Nephron progenitor cell (in vitro differentiated cells): ENCODE measurements at regions not wholly inside any gene's neighbourhood (a gene's known extent, or its start where the extent isn't known, plus 50 kb on each side); places are given as distances from the start of the nearest gene placed in this dataset.

ENCODE experiments used
- DNase-seq: peaks from one replicate; pipeline ENCODE4 v3.0.0; 2021
- H3K27ac Mint-ChIP-seq: 2 replicates; pipeline ENCODE4 v1.8.0; 2021; ENCODE audit warnings: mild to moderate bottlenecking, moderate library complexity, mixed read lengths
- H3K27me3 Mint-ChIP-seq: 2 replicates; pipeline ENCODE4 v1.8.0; 2021; ENCODE audit warnings: mild to moderate bottlenecking, low read depth, mixed read lengths; ENCODE audit not compliant: poor library complexity
- H3K36me3 Mint-ChIP-seq: 2 replicates; pipeline ENCODE4 v1.8.0; 2021; ENCODE audit warnings: low read depth, mixed read lengths
- H3K4me1 Mint-ChIP-seq: 2 replicates; pipeline ENCODE4 v1.8.0; 2021; ENCODE audit warnings: mixed read lengths
- H3K4me3 Mint-ChIP-seq: 2 replicates; pipeline ENCODE4 v1.8.0; 2021; ENCODE audit warnings: mild to moderate bottlenecking, moderate library complexity, mixed read lengths
- H3K9me3 Mint-ChIP-seq: 2 replicates; pipeline ENCODE4 v1.8.0; 2021; ENCODE audit warnings: mild to moderate bottlenecking, moderate library complexity, mixed read lengths
- CTCF ChIP-seq: fragments of 200-600 bp; sonication (generic); IDR thresholded peaks from 2 replicates; pipeline ENCODE4 v1.5.0; 2021; ENCODE audit warnings: antibody characterized with exemption

DNA sequence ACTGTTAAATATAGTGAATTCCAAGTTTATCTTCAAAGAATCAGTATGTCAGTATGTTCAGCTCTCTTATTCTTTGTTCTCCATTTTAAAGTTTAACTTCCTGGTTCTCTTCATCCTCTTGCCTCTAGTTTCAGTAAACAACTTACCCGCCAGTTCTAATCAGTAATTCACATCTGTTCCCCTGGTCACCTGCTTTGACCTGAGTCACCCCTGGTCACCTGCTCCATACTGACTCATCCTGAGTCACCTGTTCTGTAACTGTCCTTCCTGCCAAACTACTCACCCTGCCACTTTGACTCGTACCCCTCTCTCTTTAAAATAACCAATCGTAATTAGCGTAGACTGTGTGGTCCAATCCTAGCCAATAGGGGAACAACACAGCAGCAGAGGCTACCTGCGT lies 992.7 kb upstream of the HS3ST1 start:
- H3K4me3 Mint-ChIP-seq, result no peak overlapping the region
- H3K36me3 Mint-ChIP-seq, result no peaks in the 10 kb centered on the region
- TF ChIP-seq CTCF, result no peak
- H3K27me3 Mint-ChIP-seq, result peaks cover 6% of the 10 kb centered on the region
- H3K4me1 Mint-ChIP-seq, result no peaks in the 10 kb centered on the region
- no peak overlapping the region for H3K27ac Mint-ChIP-seq
- no peak for DNase-seq
- no peaks in the 10 kb centered on the region for H3K9me3 Mint-ChIP-seq

DNA sequence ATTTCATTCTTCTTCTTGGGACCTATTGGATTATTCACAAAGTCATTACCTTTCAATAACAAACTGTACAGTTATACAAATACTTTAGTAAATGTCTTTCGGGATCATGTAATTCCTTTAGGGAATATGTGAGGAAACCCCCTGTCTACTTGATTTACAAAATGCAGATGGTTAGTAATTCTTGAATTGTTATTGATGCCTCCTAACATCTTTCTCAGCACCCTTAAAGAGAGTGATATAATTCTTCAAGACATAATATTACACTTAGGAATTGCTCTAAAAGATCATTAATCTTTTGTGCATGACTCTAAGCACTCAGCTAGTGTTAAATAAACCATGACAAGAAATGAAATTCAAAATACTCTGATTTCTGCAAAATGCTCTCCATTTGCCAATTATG lies 988.1 kb upstream of the HS3ST1 start:
- H3K27ac Mint-ChIP-seq, result no peak overlapping the region
- no peak for TF ChIP-seq CTCF
- H3K36me3 Mint-ChIP-seq, result no peaks in the 10 kb centered on the region
- peaks cover 8% of the 10 kb centered on the region for H3K27me3 Mint-ChIP-seq
- no peak overlapping the region for H3K4me3 Mint-ChIP-seq
- H3K9me3 Mint-ChIP-seq, result no peaks in the 10 kb centered on the region
- no peak for DNase-seq
- no peaks in the 10 kb centered on the region for H3K4me1 Mint-ChIP-seq

DNA sequence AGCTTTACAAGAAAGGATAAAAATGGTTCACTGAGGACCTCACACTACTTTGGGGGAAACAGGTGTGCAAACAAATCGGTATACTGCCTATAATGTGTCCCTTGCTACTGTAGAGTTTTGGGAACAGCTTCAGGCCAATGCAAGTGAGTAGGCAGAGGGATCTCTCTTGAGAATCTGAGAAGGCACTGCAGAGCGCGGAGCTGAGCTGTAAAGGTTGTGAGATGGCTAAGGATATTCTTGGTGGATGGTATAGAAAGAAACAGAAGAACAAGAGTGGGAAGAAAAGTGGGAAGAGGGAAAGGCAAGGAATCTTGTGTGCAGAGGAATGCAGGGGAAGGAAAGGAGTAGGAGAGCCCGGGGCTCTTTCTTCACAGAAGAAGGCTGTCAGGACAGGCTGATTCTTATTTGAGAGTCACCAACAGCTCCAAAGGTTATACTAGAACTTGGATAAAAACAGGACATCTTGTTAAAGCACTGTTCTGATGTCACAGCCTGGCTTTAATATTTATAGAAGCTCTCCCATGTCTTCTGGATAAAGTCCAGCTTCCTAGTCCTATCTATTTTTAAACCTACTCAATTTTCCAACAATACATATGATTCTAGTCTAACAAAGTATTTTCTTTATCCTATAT lies 985.6 kb upstream of the HS3ST1 start:
- H3K27ac Mint-ChIP-seq, result no peak overlapping the region
- no peaks in the 10 kb centered on the region for H3K4me1 Mint-ChIP-seq
- no peak for DNase-seq
- H3K9me3 Mint-ChIP-seq, result no peaks in the 10 kb centered on the region
- H3K36me3 Mint-ChIP-seq, result no peaks in the 10 kb centered on the region
- no peak overlapping the region for H3K4me3 Mint-ChIP-seq
- TF ChIP-seq CTCF, result no peak
- H3K27me3 Mint-ChIP-seq, result peaks cover 2% of the 10 kb centered on the region

GRCh38 chr4:12411072-12411471 lies 982.4 kb upstream of the HS3ST1 start:
- Mint-ChIP-seq H3K4me1 (no peaks in the 10 kb centered on the region), H3K27ac (no peak overlapping the region), H3K4me3 (no peak overlapping the region), H3K9me3 (no peaks in the 10 kb centered on the region), H3K27me3 (peaks cover 2% of the 10 kb centered on the region), H3K36me3 (no peaks in the 10 kb centered on the region)
- no peak for TF ChIP-seq CTCF
- DNase-seq, result no peak

GRCh38 chr4:12409507-12410190 lies 981.0 kb upstream of the HS3ST1 start:
- H3K4me3 Mint-ChIP-seq, result no peak overlapping the region
- no peak for TF ChIP-seq CTCF
- no peak overlapping the region for H3K27ac Mint-ChIP-seq
- no peak for DNase-seq
- H3K36me3 Mint-ChIP-seq, result no peaks in the 10 kb centered on the region
- H3K27me3 Mint-ChIP-seq, result peaks cover 2% of the 10 kb centered on the region
- H3K4me1 Mint-ChIP-seq, result no peaks in the 10 kb centered on the region
- H3K9me3 Mint-ChIP-seq, result no peaks in the 10 kb centered on the region

- no peak for DNase-seq
- Mint-ChIP-seq H3K27me3 (peaks cover 2% of the 10 kb centered on the region), H3K27ac (no peak overlapping the region), H3K4me1 (no peaks in the 10 kb centered on the region), H3K4me3 (no peak overlapping the region), H3K9me3 (no peaks in the 10 kb centered on the region), H3K36me3 (no peaks in the 10 kb centered on the region)
- TF ChIP-seq CTCF, result no peak
These were observed 979.7 kb upstream of the HS3ST1 start for GRCh38 chr4:12408364-12408763.
